ENCODE measurements at regions not wholly inside any gene's neighbourhood (a gene's known extent, or its start where the extent isn't known, plus 50 kb on each side); places are given as distances from the start of the nearest gene placed in this dataset.

GRCh38 chr7:43039346-43039745 lies 73.1 kb upstream of the HECW1 start:
- H3K79me2 ChIP-seq (ENCODE audit: control insufficient read depth, insufficient read depth, low read length) = no peaks in the 10 kb centered on the region
- intact Hi-C loops (cut with micrococcal nuclease) = no loop called here
- dilution Hi-C loops (cut with MboI; ENCODE audit: extremely low pct_ligation_motif_present, low sequenced_read_pairs) = no loop called here
- no TSS peak for BruUV-seq (replicated peaks)
- H3K9ac ChIP-seq (replicated peaks; ENCODE audit: extremely low read depth, insufficient read depth, low read length) = no peak overlapping the region
- ChIA-PET POLR2A (no interaction called here), CTCF (no interaction called here)
- DNase-seq (ENCODE audit: low read depth, low spot score) = no peak
- H3K4me1 ChIP-seq (ENCODE audit: control insufficient read depth, extremely low read depth, insufficient read depth, low read length) = no peaks in the 10 kb centered on the region
- H3K27ac ChIP-seq (ENCODE audit: insufficient read depth, low read depth, low read length) = no peak overlapping the region
- no peaks in the 10 kb centered on the region for H3K27me3 ChIP-seq (ENCODE audit: control insufficient read depth in 2 of 2, insufficient read depth in 2 of 2, low read length in 2 of 2)
- H3K9me1 ChIP-seq (replicated peaks; ENCODE audit: control insufficient read depth, extremely low read depth, insufficient read depth, low read length) = no peaks in the 10 kb centered on the region
- FAIRE-seq = no peak
- H3K9me3 ChIP-seq (replicated peaks; ENCODE audit: control insufficient read depth, insufficient read depth, low read length) = no peaks in the 10 kb centered on the region
- TF ChIP-seq FOS (IDR thresholded peaks at IDR 0.05; ENCODE audit: borderline replicate concordance, insufficient read depth, low read length) = no peak
- no peak for TF ChIP-seq POLR2AphosphoS5 (IDR thresholded peaks at IDR 0.05; ENCODE audit: insufficient read depth, low read depth, low read length)
- TF ChIP-seq, protein P1, sequence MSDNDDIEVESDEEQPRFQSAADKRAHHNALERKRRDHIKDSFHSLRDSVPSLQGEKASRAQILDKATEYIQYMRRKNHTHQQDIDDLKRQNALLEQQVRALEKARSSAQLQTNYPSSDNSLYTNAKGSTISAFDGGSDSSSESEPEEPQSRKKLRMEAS (IDR thresholded peaks at IDR 0.05; ENCODE audit: insufficient read depth, insufficient read length) = no peak
- TF ChIP-seq, protein P2, sequence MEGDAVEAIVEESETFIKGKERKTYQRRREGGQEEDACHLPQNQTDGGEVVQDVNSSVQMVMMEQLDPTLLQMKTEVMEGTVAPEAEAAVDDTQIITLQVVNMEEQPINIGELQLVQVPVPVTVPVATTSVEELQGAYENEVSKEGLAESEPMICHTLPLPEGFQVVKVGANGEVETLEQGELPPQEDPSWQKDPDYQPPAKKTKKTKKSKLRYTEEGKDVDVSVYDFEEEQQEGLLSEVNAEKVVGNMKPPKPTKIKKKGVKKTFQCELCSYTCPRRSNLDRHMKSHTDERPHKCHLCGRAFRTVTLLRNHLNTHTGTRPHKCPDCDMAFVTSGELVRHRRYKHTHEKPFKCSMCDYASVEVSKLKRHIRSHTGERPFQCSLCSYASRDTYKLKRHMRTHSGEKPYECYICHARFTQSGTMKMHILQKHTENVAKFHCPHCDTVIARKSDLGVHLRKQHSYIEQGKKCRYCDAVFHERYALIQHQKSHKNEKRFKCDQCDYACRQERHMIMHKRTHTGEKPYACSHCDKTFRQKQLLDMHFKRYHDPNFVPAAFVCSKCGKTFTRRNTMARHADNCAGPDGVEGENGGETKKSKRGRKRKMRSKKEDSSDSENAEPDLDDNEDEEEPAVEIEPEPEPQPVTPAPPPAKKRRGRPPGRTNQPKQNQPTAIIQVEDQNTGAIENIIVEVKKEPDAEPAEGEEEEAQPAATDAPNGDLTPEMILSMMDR (IDR thresholded peaks at IDR 0.05; ENCODE audit: extremely low read depth in 1 of 2, insufficient read depth in 1 of 2, low read depth in 1 of 2, low read length in 2 of 2) = no peak
- no peak overlapping the region for H3K4me3 ChIP-seq (replicated peaks in 1 of 3; ENCODE audit: insufficient read depth in 1 of 3, low read depth in 1 of 3, low read length in 3 of 3)
- no peaks in the 10 kb centered on the region for H4K20me1 ChIP-seq (replicated peaks; ENCODE audit: control insufficient read depth, extremely low read depth, insufficient read depth, low read length)
- H3K4me2 ChIP-seq (ENCODE audit: insufficient read depth, low read length) = no peak overlapping the region
- H2AFZ ChIP-seq (ENCODE audit: low read depth, low read length) = no peak overlapping the region
- H3K36me3 ChIP-seq (ENCODE audit: control insufficient read depth in 2 of 2, extremely low read depth in 1 of 2, insufficient read depth in 2 of 2, low read length in 2 of 2) = no peaks in the 10 kb centered on the region

GRCh38 chr7:43040461-43040860 lies 72.0 kb upstream of the HECW1 start:
- no TSS peak for BruUV-seq (replicated peaks)
- Histone ChIP-seq H3K4me3 (replicated peaks in 1 of 3; ENCODE audit: insufficient read depth in 1 of 3, low read depth in 1 of 3, low read length in 3 of 3) (no peak overlapping the region), H2AFZ (ENCODE audit: low read depth, low read length) (no peak overlapping the region), H3K9me3 (replicated peaks; ENCODE audit: control insufficient read depth, insufficient read depth, low read length) (no peaks in the 10 kb centered on the region), H3K9me1 (replicated peaks; ENCODE audit: control insufficient read depth, extremely low read depth, insufficient read depth, low read length) (no peaks in the 10 kb centered on the region), H3K4me1 (ENCODE audit: control insufficient read depth, extremely low read depth, insufficient read depth, low read length) (no peaks in the 10 kb centered on the region), H3K9ac (replicated peaks; ENCODE audit: extremely low read depth, insufficient read depth, low read length) (no peak overlapping the region), H3K36me3 (ENCODE audit: control insufficient read depth in 2 of 2, extremely low read depth in 1 of 2, insufficient read depth in 2 of 2, low read length in 2 of 2) (no peaks in the 10 kb centered on the region), H3K79me2 (ENCODE audit: control insufficient read depth, insufficient read depth, low read length) (no peaks in the 10 kb centered on the region), H4K20me1 (replicated peaks; ENCODE audit: control insufficient read depth, extremely low read depth, insufficient read depth, low read length) (no peaks in the 10 kb centered on the region), H3K4me2 (ENCODE audit: insufficient read depth, low read length) (no peak overlapping the region), H3K27ac (ENCODE audit: insufficient read depth, low read depth, low read length) (no peak overlapping the region), H3K27me3 (ENCODE audit: control insufficient read depth in 2 of 2, insufficient read depth in 2 of 2, low read length in 2 of 2) (no peaks in the 10 kb centered on the region)
- dilution Hi-C loops (cut with MboI; ENCODE audit: extremely low pct_ligation_motif_present, low sequenced_read_pairs) = no loop called here
- FAIRE-seq (no peak), DNase-seq (ENCODE audit: low read depth, low spot score) (no peak)
- CTCF ChIA-PET = no interaction called here
- POLR2A ChIA-PET = no interaction called here
- intact Hi-C loops (cut with micrococcal nuclease) = no loop called here
- TF ChIP-seq JUN (IDR thresholded peaks at IDR 0.05; ENCODE audit: borderline replicate concordance, insufficient read depth, insufficient read length, low read depth) (no peak), POLR2AphosphoS5 (IDR thresholded peaks at IDR 0.05; ENCODE audit: insufficient read depth, low read depth, low read length) (no peak), MYC (IDR thresholded peaks at IDR 0.05; ENCODE audit: low read depth, low read length) (no peak), GATA2 (IDR thresholded peaks at IDR 0.05; ENCODE audit: insufficient read depth, insufficient read length, low read depth, low read length) (no peak), FOS (IDR thresholded peaks at IDR 0.05; ENCODE audit: borderline replicate concordance, insufficient read depth, low read length) (no peak), EZH2 (IDR thresholded peaks at IDR 0.05; ENCODE audit: borderline replicate concordance, low read depth, low read length, severe bottlenecking) (no peak), POLR2A (IDR thresholded peaks at IDR 0.05; ENCODE audit: low read depth, low read length) (no peak)
- TF ChIP-seq, protein P2 (IDR thresholded peaks at IDR 0.05; ENCODE audit: extremely low read depth in 1 of 2, insufficient read depth in 1 of 2, low read depth in 1 of 2, low read length in 2 of 2) = no peak
- TF ChIP-seq, protein P1 (IDR thresholded peaks at IDR 0.05; ENCODE audit: insufficient read depth, insufficient read length) = no peak

Data from endothelial cell of umbilical vein (primary cell).